ENCODE measurements at regions not wholly inside any gene's neighbourhood (a gene's known extent, or its start where the extent isn't known, plus 50 kb on each side); places are given as distances from the start of the nearest gene placed in this dataset.

GRCh38 chr2:219944866-219945265 lies 317.4 kb downstream of the SLC4A3 start:
- no peaks in the 10 kb centered on the region for H3K36me3 ChIP-seq (replicated peaks in 1 of 2)
- no peak overlapping the region for H3K27ac ChIP-seq
- 78 to 88% (median 81%) methylated on average over 4 of the region's 4 CpGs for WGBS, 4 donors
- TF ChIP-seq CTCF (IDR thresholded peaks at IDR 0.05) = no peak
- no peak for TF ChIP-seq POLR2A (IDR thresholded peaks at IDR 0.05)
- no peak for DNase-seq
- no peak overlapping the region for H3K4me3 ChIP-seq
- H3K4me1 ChIP-seq (replicated peaks in 1 of 2) = no peaks in the 10 kb centered on the region
- no peaks in the 10 kb centered on the region for H3K27me3 ChIP-seq
- intact Hi-C loops (cut with DNase I) = no loop called here
- H3K9me3 ChIP-seq (replicated peaks in 1 of 3) = no peaks in the 10 kb centered on the region

- H3K27ac ChIP-seq = no peak overlapping the region
- no peak for DNase-seq
- H3K9me3 ChIP-seq (replicated peaks in 1 of 3) = no peaks in the 10 kb centered on the region
- TF ChIP-seq POLR2A (IDR thresholded peaks at IDR 0.05) (no peak), CTCF (IDR thresholded peaks at IDR 0.05) (no peak)
- 38 to 48% (median 44%) methylated on average over 1 of the region's 1 CpG for WGBS, 4 donors
- H3K4me1 ChIP-seq (replicated peaks in 1 of 2) = no peaks in the 10 kb centered on the region
- intact Hi-C loops (cut with DNase I) = no loop called here
- H3K4me3 ChIP-seq = no peak overlapping the region
- no peaks in the 10 kb centered on the region for H3K36me3 ChIP-seq (replicated peaks in 1 of 2)
- no peaks in the 10 kb centered on the region for H3K27me3 ChIP-seq
These were observed 318.6 kb downstream of the SLC4A3 start for GRCh38 chr2:219946021-219946420.

- H3K36me3 ChIP-seq (replicated peaks in 1 of 2) = no peaks in the 10 kb centered on the region
- no peaks in the 10 kb centered on the region for H3K9me3 ChIP-seq (replicated peaks in 1 of 3)
- no peaks in the 10 kb centered on the region for H3K4me1 ChIP-seq (replicated peaks in 1 of 2)
- DNase-seq = no peak
- intact Hi-C loops (cut with DNase I) = no loop called here
- no peaks in the 10 kb centered on the region for H3K27me3 ChIP-seq
- H3K4me3 ChIP-seq = no peak overlapping the region
- no peak for TF ChIP-seq POLR2A (IDR thresholded peaks at IDR 0.05)
- no peak for TF ChIP-seq CTCF (IDR thresholded peaks at IDR 0.05)
- no peak overlapping the region for H3K27ac ChIP-seq
These were observed 319.1 kb downstream of the SLC4A3 start for GRCh38 chr2:219946529-219946928.

- Histone ChIP-seq H3K4me3 (no peak overlapping the region), H3K4me1 (replicated peaks in 1 of 2) (no peaks in the 10 kb centered on the region), H3K9me3 (replicated peaks in 1 of 3) (no peaks in the 10 kb centered on the region), H3K36me3 (replicated peaks in 1 of 2) (no peaks in the 10 kb centered on the region), H3K27me3 (no peaks in the 10 kb centered on the region), H3K27ac (no peak overlapping the region)
- TF ChIP-seq POLR2A (IDR thresholded peaks at IDR 0.05) (no peak), CTCF (IDR thresholded peaks at IDR 0.05) (no peak)
- no peak for DNase-seq
- WGBS, 4 donors = 74 to 88% (median 82%) methylated on average over 3 of the region's 3 CpGs
- intact Hi-C loops (cut with DNase I) = no loop called here
These were observed 320.1 kb downstream of the SLC4A3 start for GRCh38 chr2:219947575-219947974.
